WI38 (cell line): ENCODE measurements at regions not wholly inside any gene's neighbourhood (a gene's known extent, or its start where the extent isn't known, plus 50 kb on each side); places are given as distances from the start of the nearest gene placed in this dataset.

Experiments used
- H3K4me3 ChIP-seq: 2 replicates; pipeline ENCODE4 v1.5.1; 2011; ENCODE audit warnings: low read depth, mild to moderate bottlenecking, control low read depth, low read length
- CTCF ChIP-seq: IDR thresholded peaks from 2 replicates; pipeline ENCODE4 v1.5.1; 2012; ENCODE audit warnings: low read depth, mild to moderate bottlenecking, control low read depth, low read length

- H3K4me3 ChIP-seq, result no peak overlapping the region
- TF ChIP-seq CTCF, result no peak
These were observed 141.5 kb downstream of the AQP9 start for GRCh38 chr15:58279654-58280053.

- H3K4me3 ChIP-seq, result no peak overlapping the region
- TF ChIP-seq CTCF, result no peak
These were observed 144.0 kb downstream of the AQP9 start for GRCh38 chr15:58282060-58282708.

GRCh38 chr15:58283302-58283701, 145.1 kb downstream of the AQP9 start:
- H3K4me3 ChIP-seq, result no peak overlapping the region
- TF ChIP-seq CTCF, result no peak

- no peak for TF ChIP-seq CTCF
- no peak overlapping the region for H3K4me3 ChIP-seq
These were observed 146.1 kb downstream of the AQP9 start for GRCh38 chr15:58284293-58284692.

GRCh38 chr15:58285212-58285920, 146.4 kb upstream of the LIPC start:
- no peak overlapping the region for H3K4me3 ChIP-seq
- no peak for TF ChIP-seq CTCF

- H3K4me3 ChIP-seq, result no peak overlapping the region
- TF ChIP-seq CTCF, result no peak
These were observed 145.9 kb upstream of the LIPC start for GRCh38 chr15:58285921-58286278.

GRCh38 chr15:58286523-58286922, 145.3 kb upstream of the LIPC start:
- no peak overlapping the region for H3K4me3 ChIP-seq
- no peak for TF ChIP-seq CTCF
